ENCODE measurements at regions not wholly inside any gene's neighbourhood (a gene's known extent, or its start where the extent isn't known, plus 50 kb on each side); places are given as distances from the start of the nearest gene placed in this dataset.

GRCh38 chr3:154745122-154745521 is 315.1 kb upstream of the GPR149 start:
- TF ChIP-seq, protein P1, sequence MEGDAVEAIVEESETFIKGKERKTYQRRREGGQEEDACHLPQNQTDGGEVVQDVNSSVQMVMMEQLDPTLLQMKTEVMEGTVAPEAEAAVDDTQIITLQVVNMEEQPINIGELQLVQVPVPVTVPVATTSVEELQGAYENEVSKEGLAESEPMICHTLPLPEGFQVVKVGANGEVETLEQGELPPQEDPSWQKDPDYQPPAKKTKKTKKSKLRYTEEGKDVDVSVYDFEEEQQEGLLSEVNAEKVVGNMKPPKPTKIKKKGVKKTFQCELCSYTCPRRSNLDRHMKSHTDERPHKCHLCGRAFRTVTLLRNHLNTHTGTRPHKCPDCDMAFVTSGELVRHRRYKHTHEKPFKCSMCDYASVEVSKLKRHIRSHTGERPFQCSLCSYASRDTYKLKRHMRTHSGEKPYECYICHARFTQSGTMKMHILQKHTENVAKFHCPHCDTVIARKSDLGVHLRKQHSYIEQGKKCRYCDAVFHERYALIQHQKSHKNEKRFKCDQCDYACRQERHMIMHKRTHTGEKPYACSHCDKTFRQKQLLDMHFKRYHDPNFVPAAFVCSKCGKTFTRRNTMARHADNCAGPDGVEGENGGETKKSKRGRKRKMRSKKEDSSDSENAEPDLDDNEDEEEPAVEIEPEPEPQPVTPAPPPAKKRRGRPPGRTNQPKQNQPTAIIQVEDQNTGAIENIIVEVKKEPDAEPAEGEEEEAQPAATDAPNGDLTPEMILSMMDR (IDR thresholded peaks at IDR 0.05), result no peak
- DNase-seq, result no peak
- no peak for ATAC-seq
- Histone ChIP-seq H3K4me3 (no peak overlapping the region), H3K27me3 (no peaks in the 10 kb centered on the region), H3K36me3 (no peaks in the 10 kb centered on the region), H3K4me1 (no peaks in the 10 kb centered on the region), H3K9me3 (peaks cover 0 to 29% (median 5%) of the 10 kb centered on the region in 11 donors), H3K27ac (no peak overlapping the region)
- intact Hi-C loops (cut with DNase I), result no loop called here

- no peak overlapping the region for H3K27ac ChIP-seq
- no peaks in the 10 kb centered on the region for H3K27me3 ChIP-seq
- no peaks in the 10 kb centered on the region for H3K4me1 ChIP-seq
- DNase-seq, result no peak
- no peaks in the 10 kb centered on the region for H3K36me3 ChIP-seq
- intact Hi-C loops (cut with DNase I), result no loop called here
- H3K4me3 ChIP-seq, result no peak overlapping the region
- TF ChIP-seq, protein P1 (IDR thresholded peaks at IDR 0.05), result no peak
- H3K9me3 ChIP-seq, result peaks cover 0 to 29% (median 5%) of the 10 kb centered on the region in 11 donors
- ATAC-seq, result no peak
Observed at GRCh38 chr3:154743418-154743817, 313.4 kb upstream of the GPR149 start.

DNA sequence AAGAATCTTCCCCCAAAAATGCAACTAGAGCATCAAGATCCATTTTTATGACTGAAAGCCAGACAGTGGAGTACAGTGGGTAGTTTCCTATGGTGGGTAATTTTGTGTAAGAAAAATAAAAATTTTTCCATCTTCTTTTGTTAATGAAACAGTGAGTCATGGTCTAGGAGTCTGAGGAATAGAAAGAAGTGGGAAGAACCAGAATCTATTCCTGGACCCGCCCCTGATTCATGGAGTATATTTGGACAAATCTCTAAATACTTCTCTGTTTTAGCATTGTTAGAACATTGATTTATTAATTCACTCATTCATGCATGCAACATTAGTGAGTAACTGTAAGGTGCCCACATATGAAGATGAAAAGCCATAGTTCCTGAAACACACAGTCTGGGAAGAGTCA is 304.5 kb upstream of the GPR149 start:
- Histone ChIP-seq H3K27me3 (no peaks in the 10 kb centered on the region), H3K9me3 (no peaks in the 10 kb centered on the region), H3K4me3 (no peak overlapping the region), H3K36me3 (no peaks in the 10 kb centered on the region), H3K27ac (no peak overlapping the region), H3K4me1 (no peaks in the 10 kb centered on the region)
- DNase-seq (no peak), ATAC-seq (no peak)
- WGBS, 2 donors, result 84 to 88% methylated on average over 1 of the region's 1 CpG
- intact Hi-C loops (cut with DNase I), result no loop called here
- TF ChIP-seq, protein P1 (IDR thresholded peaks at IDR 0.05), result no peak

DNA sequence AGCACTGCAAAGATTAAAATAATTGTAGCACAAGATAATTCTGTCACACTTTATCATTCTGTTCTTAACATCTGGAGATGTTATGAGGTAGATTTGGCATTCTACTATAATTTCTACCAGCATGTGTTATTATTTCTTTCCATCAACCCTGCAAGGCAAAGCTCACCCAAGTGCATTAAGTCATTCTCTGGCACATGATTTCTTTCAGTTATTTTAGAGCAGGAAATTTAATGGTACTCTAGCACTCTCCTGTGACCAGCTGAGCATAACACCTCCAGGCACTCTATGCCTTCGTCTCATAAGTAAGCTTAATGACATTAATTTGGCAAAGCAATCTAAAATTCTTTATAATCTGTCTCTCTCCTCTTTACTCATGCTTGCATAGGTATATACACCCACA is 300.2 kb upstream of the GPR149 start:
- intact Hi-C loops (cut with DNase I), result no loop called here
- WGBS, 2 donors, result 50 to 57% methylated on average over 1 of the region's 1 CpG

More for the DNA sequence above, 300.2 kb upstream of the GPR149 start:
- H3K36me3 ChIP-seq, result no peaks in the 10 kb centered on the region
- H3K4me1 ChIP-seq, result no peaks in the 10 kb centered on the region
- H3K27me3 ChIP-seq, result no peaks in the 10 kb centered on the region
- no peak overlapping the region for H3K27ac ChIP-seq
- H3K4me3 ChIP-seq, result no peak overlapping the region
- TF ChIP-seq, protein P1 (IDR thresholded peaks at IDR 0.05), result peak in 1 of 9 donors; percentile 11
- DNase-seq (no peak), ATAC-seq (no peak)
- no peaks in the 10 kb centered on the region for H3K9me3 ChIP-seq
